KBM-7 (cell line): ENCODE measurements at regions not wholly inside any gene's neighbourhood (a gene's known extent, or its start where the extent isn't known, plus 50 kb on each side); places are given as distances from the start of the nearest gene placed in this dataset.

Experiments
- DNase-seq: peaks from one replicate; pipeline ENCODE4 v3.0.0-alpha.2; 2015
- in situ Hi-C: fragments of 300-500 bp; cut with MboI; formaldehyde crosslinking; loops from 2 replicates; pipeline ENCODE4 v1.14.3; 2020; ENCODE audit warnings: low sequenced_read_pairs, low pct_unique_long_range_greater_than_20kb, mixed read lengths

GRCh38 chr6:14350210-14350609, 232.6 kb downstream of the CD83 start:
- in situ Hi-C loops = no loop called here
- no peak for DNase-seq

- in situ Hi-C loops = no loop called here
These were observed 235.7 kb downstream of the CD83 start for GRCh38 chr6:14353281-14353680.

GRCh38 chr6:14353798-14354197, 236.2 kb downstream of the CD83 start:
- DNase-seq = peak; percentile 30
- in situ Hi-C loops = no loop called here

More at GRCh38 chr6:14353281-14353680, 235.7 kb downstream of the CD83 start:
- no peak for DNase-seq

- DNase-seq = peak; percentile 78
- in situ Hi-C loops = no loop called here
These were observed 237.5 kb downstream of the CD83 start for GRCh38 chr6:14354919-14355572.

GRCh38 chr6:14359438-14359837, 241.9 kb downstream of the CD83 start:
- in situ Hi-C loops = no loop called here
- no peak for DNase-seq

- in situ Hi-C loops = no loop called here
- DNase-seq = no peak
These were observed 243.0 kb downstream of the CD83 start for GRCh38 chr6:14360565-14360964.

- in situ Hi-C loops = no loop called here
- no peak for DNase-seq
These were observed 243.7 kb downstream of the CD83 start for GRCh38 chr6:14361297-14361696.

- DNase-seq = no peak
- in situ Hi-C loops = no loop called here
These were observed 244.5 kb downstream of the CD83 start for GRCh38 chr6:14361956-14362587.

- in situ Hi-C loops = no loop called here
- DNase-seq = no peak
These were observed 246.8 kb downstream of the CD83 start for GRCh38 chr6:14364370-14364769.

GRCh38 chr6:14365393-14365792, 247.8 kb downstream of the CD83 start:
- in situ Hi-C loops = no loop called here
- DNase-seq = no peak

GRCh38 chr6:14366315-14366714, 248.7 kb downstream of the CD83 start:
- in situ Hi-C loops = no loop called here

GRCh38 chr6:14366872-14367271, 249.3 kb downstream of the CD83 start:
- in situ Hi-C loops = no loop called here

More at GRCh38 chr6:14366315-14366714, 248.7 kb downstream of the CD83 start:
- DNase-seq = no peak

GRCh38 chr6:14367296-14367695, 249.7 kb downstream of the CD83 start:
- DNase-seq = no peak
- in situ Hi-C loops = no loop called here

More at GRCh38 chr6:14366872-14367271, 249.3 kb downstream of the CD83 start:
- DNase-seq = no peak

GRCh38 chr6:14369717-14370116, 252.1 kb downstream of the CD83 start:
- in situ Hi-C loops = no loop called here

GRCh38 chr6:14371530-14371929, 254.0 kb downstream of the CD83 start:
- peak; percentile 74 for DNase-seq
- in situ Hi-C loops = no loop called here

More at GRCh38 chr6:14369717-14370116, 252.1 kb downstream of the CD83 start:
- DNase-seq = no peak

- in situ Hi-C loops = no loop called here
- no peak for DNase-seq
These were observed 255.3 kb downstream of the CD83 start for GRCh38 chr6:14372734-14373489.

GRCh38 chr6:14373648-14374437, 256.3 kb downstream of the CD83 start:
- in situ Hi-C loops = no loop called here
- no peak for DNase-seq

GRCh38 chr6:14375930-14376329, 258.4 kb downstream of the CD83 start:
- peak; percentile 58 for DNase-seq
- in situ Hi-C loops = no loop called here

- in situ Hi-C loops = no loop called here
- no peak for DNase-seq
These were observed 262.0 kb downstream of the CD83 start for GRCh38 chr6:14379568-14379967.
